GM23338 (cell line): ENCODE measurements at regions not wholly inside any gene's neighbourhood (a gene's known extent, or its start where the extent isn't known, plus 50 kb on each side); places are given as distances from the start of the nearest gene placed in this dataset. TPM values are rescaled to one million over a fixed set of nuclear protein-coding genes. Genes with fewer than 3 reads are reported as not detected.

ENCODE experiments used
- small RNA-seq: library from RNA; depleted of rRNA; stranded (forward); fragments of <200 nt; gene quantifications from one replicate; pipeline ENCODE3, GENCODE V24; 2014; ENCODE audit warnings: low replicate concordance

Small RNA genes lying in the stretch of these regions (small RNA-seq; reads per million reads assigned to genes)
- not detected for gene KSR1P1
